ENCODE measurements at regions not wholly inside any gene's neighbourhood (a gene's known extent, or its start where the extent isn't known, plus 50 kb on each side); places are given as distances from the start of the nearest gene placed in this dataset.

DNA sequence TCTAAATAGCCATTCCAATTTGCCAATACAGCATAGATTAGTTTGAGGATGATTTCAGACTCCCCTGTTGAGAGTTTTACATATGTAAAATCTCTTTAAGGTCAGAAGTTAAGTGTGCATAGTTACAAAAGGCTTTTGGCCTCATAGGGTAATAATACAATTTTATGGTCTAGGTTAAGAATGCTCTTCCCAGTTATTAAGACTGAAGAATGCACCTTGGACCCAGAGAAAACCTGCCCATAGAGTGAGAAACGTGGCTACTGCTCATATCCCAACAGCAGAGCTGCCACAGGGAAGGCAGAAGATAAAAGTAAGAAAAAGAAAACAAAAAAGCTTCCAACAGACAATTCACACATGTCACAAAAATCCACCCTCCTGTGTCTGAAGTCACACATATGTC, 255.9 kb downstream of the LMO4 start:
- Mint-ChIP-seq H3K9me3 (no peaks in the 10 kb centered on the region), H3K4me3 (no peak overlapping the region), H3K27me3 (peaks cover 3% of the 10 kb centered on the region), H3K4me1 (ENCODE audit: low read depth) (no peaks in the 10 kb centered on the region), H3K27ac (no peak overlapping the region), H3K36me3 (ENCODE audit: low read depth) (no peaks in the 10 kb centered on the region)
- DNase-seq = no peak

- Mint-ChIP-seq H3K4me1 (ENCODE audit: low read depth) (no peaks in the 10 kb centered on the region), H3K36me3 (ENCODE audit: low read depth) (no peaks in the 10 kb centered on the region), H3K4me3 (no peak overlapping the region), H3K27ac (no peak overlapping the region), H3K9me3 (no peaks in the 10 kb centered on the region), H3K27me3 (peaks cover 3% of the 10 kb centered on the region)
- no peak for DNase-seq
Measured at GRCh38 chr1:87586501-87586900, 257.8 kb downstream of the LMO4 start.

DNA sequence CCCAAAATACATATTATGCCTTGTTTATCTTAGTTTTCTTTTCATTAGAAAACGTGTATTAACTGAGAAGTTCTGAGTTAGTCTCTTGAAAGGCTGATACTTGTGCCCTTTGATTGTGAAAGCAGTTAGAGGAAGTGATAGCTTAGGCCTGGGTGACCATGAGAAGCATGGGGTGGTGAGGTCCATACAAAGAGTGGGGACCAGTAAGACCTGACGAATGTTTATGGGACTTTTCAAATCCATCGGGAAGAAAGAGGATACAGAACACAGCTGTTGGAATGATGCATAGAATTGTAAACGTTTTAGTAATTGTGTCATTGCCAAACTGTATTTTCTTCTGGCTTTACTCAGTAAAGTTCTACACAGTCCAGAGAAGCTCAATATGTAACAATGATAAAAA, 259.8 kb downstream of the LMO4 start:
- no peaks in the 10 kb centered on the region for H3K4me1 Mint-ChIP-seq (ENCODE audit: low read depth)
- H3K4me3 Mint-ChIP-seq = no peak overlapping the region
- H3K27ac Mint-ChIP-seq = no peak overlapping the region
- H3K27me3 Mint-ChIP-seq = peaks cover 3% of the 10 kb centered on the region
- H3K36me3 Mint-ChIP-seq (ENCODE audit: low read depth) = no peaks in the 10 kb centered on the region
- DNase-seq = no peak
- no peaks in the 10 kb centered on the region for H3K9me3 Mint-ChIP-seq

- Mint-ChIP-seq H3K4me3 (no peak overlapping the region), H3K27ac (no peak overlapping the region), H3K9me3 (no peaks in the 10 kb centered on the region), H3K36me3 (ENCODE audit: low read depth) (no peaks in the 10 kb centered on the region), H3K4me1 (ENCODE audit: low read depth) (no peaks in the 10 kb centered on the region), H3K27me3 (peaks cover 3% of the 10 kb centered on the region)
- DNase-seq = no peak
Measured at GRCh38 chr1:87591492-87591891, 262.8 kb downstream of the LMO4 start.

GRCh38 chr1:87592156-87592555, 263.5 kb downstream of the LMO4 start:
- Mint-ChIP-seq H3K4me3 (no peak overlapping the region), H3K27ac (no peak overlapping the region), H3K36me3 (ENCODE audit: low read depth) (no peaks in the 10 kb centered on the region), H3K27me3 (peaks cover 3% of the 10 kb centered on the region), H3K9me3 (no peaks in the 10 kb centered on the region), H3K4me1 (ENCODE audit: low read depth) (no peaks in the 10 kb centered on the region)
- no peak for DNase-seq

DNA sequence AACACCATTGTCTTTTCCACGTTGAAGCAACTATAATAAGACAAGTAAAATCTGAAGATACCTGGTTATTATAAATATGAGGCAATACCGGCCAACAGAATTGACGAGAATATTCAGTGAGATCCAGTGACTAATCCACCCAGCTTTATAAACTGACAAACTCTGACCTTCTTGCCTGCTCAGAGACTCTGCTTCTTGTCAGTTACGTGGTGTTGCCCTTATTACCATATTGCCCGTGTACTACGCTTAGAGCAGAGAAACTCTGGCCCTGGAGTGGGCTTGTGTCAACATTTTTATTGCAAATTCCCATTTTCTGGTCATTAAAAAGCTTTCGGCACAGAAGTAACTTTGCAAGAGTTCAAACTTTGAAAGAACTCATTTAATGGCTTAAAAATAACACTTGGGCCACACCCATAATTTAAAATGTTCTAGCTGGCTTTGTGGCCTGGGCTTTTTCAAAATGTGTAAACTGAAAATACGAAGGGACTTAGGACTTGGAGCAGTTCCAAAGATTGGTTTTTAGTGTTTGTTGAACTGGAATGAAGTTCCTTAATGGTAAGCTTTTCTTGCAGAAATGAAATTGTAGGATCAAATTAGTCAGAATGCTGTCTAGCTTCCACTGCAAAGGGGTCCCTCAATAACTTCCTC, 266.2 kb downstream of the LMO4 start:
- Mint-ChIP-seq H3K4me1 (ENCODE audit: low read depth) (no peaks in the 10 kb centered on the region), H3K27me3 (no peaks in the 10 kb centered on the region), H3K36me3 (ENCODE audit: low read depth) (no peaks in the 10 kb centered on the region), H3K4me3 (no peak overlapping the region), H3K27ac (no peak overlapping the region), H3K9me3 (no peaks in the 10 kb centered on the region)
- DNase-seq = no peak

- H3K27ac Mint-ChIP-seq = no peak overlapping the region
- H3K36me3 Mint-ChIP-seq (ENCODE audit: low read depth) = no peaks in the 10 kb centered on the region
- no peaks in the 10 kb centered on the region for H3K9me3 Mint-ChIP-seq
- no peak for DNase-seq
- no peaks in the 10 kb centered on the region for H3K4me1 Mint-ChIP-seq (ENCODE audit: low read depth)
- H3K27me3 Mint-ChIP-seq = no peaks in the 10 kb centered on the region
- no peak overlapping the region for H3K4me3 Mint-ChIP-seq
Measured at GRCh38 chr1:87595384-87595781, 266.7 kb downstream of the LMO4 start.

- Mint-ChIP-seq H3K27ac (no peak overlapping the region), H3K36me3 (ENCODE audit: low read depth) (no peaks in the 10 kb centered on the region), H3K4me3 (no peak overlapping the region), H3K9me3 (no peaks in the 10 kb centered on the region), H3K4me1 (ENCODE audit: low read depth) (no peaks in the 10 kb centered on the region), H3K27me3 (no peaks in the 10 kb centered on the region)
- no peak for DNase-seq
Measured at GRCh38 chr1:87598429-87598828, 269.7 kb downstream of the LMO4 start.

DNA sequence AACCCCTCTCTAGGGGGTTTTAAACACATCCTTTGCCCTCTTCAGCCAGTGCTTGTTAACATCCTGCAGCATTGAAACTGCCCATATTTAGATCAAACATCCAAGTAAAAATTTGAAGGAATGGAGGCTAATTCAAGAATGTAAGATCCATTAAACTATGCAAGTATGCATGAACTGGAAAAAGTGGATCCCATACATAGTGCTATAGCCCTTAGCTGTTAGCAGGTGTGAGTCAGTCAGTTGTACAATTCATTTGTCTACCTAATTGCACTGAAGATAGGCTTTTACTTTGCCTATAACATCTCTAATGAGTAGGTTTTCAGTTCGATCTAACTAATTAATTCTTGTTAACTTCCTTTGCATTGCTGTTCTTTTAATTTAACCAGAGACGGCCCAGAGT, 270.9 kb downstream of the LMO4 start:
- Mint-ChIP-seq H3K36me3 (ENCODE audit: low read depth) (no peaks in the 10 kb centered on the region), H3K27me3 (no peaks in the 10 kb centered on the region), H3K27ac (no peak overlapping the region), H3K9me3 (no peaks in the 10 kb centered on the region), H3K4me1 (ENCODE audit: low read depth) (no peaks in the 10 kb centered on the region), H3K4me3 (no peak overlapping the region)
- DNase-seq = no peak

DNA sequence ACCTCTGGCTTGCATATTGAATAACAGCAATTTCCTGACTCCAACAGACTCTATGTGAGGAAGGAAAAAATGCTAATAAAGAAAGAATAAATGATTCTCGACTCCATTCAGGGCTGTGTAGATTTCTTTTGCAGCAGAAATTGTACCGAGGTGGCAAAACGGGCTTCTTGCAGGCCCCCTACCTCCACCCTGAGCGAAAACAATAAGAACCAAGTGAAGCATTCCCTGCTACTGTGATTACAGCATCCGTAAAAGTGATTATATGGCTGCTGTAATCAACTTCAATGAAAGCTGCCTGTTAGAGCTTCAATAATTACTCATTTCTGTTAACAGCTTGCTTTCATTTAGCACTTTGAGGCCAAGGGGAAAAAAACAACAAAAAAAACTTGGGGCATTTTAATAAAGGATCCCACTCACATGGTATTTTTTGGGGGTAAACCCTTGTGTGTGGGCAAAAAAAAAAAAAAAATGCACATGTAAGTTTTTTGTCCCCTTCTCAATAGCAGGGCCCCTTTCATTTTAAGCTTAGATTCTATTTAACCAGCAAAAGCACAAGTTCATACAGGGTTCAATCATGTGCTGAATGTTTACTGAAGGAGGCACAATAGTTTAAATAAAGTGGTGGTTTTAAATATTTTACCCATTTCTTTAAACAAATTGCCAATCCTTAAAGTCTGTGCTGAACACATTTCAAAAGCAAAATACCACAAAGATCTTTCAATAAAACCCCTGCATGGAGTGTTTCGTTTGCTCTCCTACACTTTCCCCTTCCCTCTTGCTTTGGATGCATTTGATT, 271.6 kb downstream of the LMO4 start:
- Mint-ChIP-seq H3K9me3 (no peaks in the 10 kb centered on the region), H3K27ac (no peak overlapping the region)

GRCh38 chr1:87600854-87601253, 272.2 kb downstream of the LMO4 start:
- Mint-ChIP-seq H3K4me3 (no peak overlapping the region), H3K9me3 (peaks cover under 1% of the 10 kb centered on the region), H3K27me3 (no peaks in the 10 kb centered on the region), H3K36me3 (ENCODE audit: low read depth) (no peaks in the 10 kb centered on the region), H3K4me1 (ENCODE audit: low read depth) (no peaks in the 10 kb centered on the region), H3K27ac (no peak overlapping the region)
- DNase-seq = no peak

More for the DNA sequence above, 271.6 kb downstream of the LMO4 start:
- Mint-ChIP-seq H3K4me1 (ENCODE audit: low read depth) (no peaks in the 10 kb centered on the region), H3K27me3 (no peaks in the 10 kb centered on the region), H3K4me3 (no peak overlapping the region), H3K36me3 (ENCODE audit: low read depth) (no peaks in the 10 kb centered on the region)
- no peak for DNase-seq

- peaks cover 4% of the 10 kb centered on the region for H3K9me3 Mint-ChIP-seq
- H3K27ac Mint-ChIP-seq = no peak overlapping the region
- no peak for DNase-seq
- no peaks in the 10 kb centered on the region for H3K4me1 Mint-ChIP-seq (ENCODE audit: low read depth)
- H3K27me3 Mint-ChIP-seq = no peaks in the 10 kb centered on the region
- no peaks in the 10 kb centered on the region for H3K36me3 Mint-ChIP-seq (ENCODE audit: low read depth)
- no peak overlapping the region for H3K4me3 Mint-ChIP-seq
Measured at GRCh38 chr1:87603626-87604025, 274.9 kb downstream of the LMO4 start.

DNA sequence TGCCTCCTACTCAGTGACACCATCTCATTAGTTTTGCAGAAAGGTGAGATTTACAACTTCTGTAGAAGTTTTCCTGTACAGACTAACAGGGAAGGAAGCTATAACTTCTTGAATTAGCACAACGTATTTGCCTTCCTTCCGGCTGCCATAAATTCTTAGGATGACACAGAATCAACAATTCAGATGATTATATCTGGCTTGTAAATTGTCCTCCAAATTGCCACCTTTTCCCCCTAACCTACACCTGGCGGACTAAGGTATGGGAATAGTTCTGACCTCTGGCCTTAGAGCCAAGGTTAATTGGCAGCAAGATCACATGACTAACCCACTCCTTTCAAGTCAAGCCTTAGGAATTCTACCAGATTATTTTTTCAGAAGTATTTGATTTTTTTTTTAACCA, 284.3 kb downstream of the LMO4 start:
- Mint-ChIP-seq H3K4me1 (ENCODE audit: low read depth) (no peaks in the 10 kb centered on the region), H3K27ac (no peak overlapping the region), H3K36me3 (ENCODE audit: low read depth) (no peaks in the 10 kb centered on the region), H3K9me3 (no peaks in the 10 kb centered on the region), H3K27me3 (peaks cover 4% of the 10 kb centered on the region), H3K4me3 (no peak overlapping the region)
- DNase-seq = no peak

DNA sequence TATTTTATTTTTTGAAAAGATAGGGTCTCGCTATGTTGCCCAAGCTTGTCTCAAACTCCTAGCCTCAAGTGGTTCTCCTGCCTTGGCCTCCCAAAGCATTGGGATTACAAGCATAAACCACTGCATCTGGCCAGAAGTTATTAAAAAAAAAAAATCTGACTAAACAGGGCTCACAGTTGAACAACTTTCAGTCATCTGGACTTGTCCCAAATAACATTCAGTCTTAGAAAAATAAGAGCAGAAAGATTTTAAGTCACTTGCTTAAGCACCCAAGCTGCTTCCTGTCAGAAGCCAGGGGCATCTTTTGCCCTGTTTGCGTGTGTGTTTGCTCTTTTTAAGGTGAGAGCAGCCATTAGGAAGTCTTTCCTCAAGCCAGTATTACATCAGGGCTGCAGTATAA, 286.8 kb downstream of the LMO4 start:
- Mint-ChIP-seq H3K4me3 (no peak overlapping the region), H3K27me3 (peaks cover 4% of the 10 kb centered on the region), H3K36me3 (ENCODE audit: low read depth) (no peaks in the 10 kb centered on the region), H3K27ac (no peak overlapping the region), H3K9me3 (peaks cover 7% of the 10 kb centered on the region), H3K4me1 (ENCODE audit: low read depth) (no peaks in the 10 kb centered on the region)
- no peak for DNase-seq

GRCh38 chr1:87615901-87616300, 287.2 kb downstream of the LMO4 start:
- Mint-ChIP-seq H3K9me3 (peaks cover 7% of the 10 kb centered on the region), H3K4me1 (ENCODE audit: low read depth) (no peaks in the 10 kb centered on the region), H3K27me3 (peaks cover 4% of the 10 kb centered on the region), H3K4me3 (no peak overlapping the region), H3K27ac (no peak overlapping the region), H3K36me3 (ENCODE audit: low read depth) (no peaks in the 10 kb centered on the region)
- no peak for DNase-seq
